HG02763 (cell line): ENCODE measurements at regions not wholly inside any gene's neighbourhood (a gene's known extent, or its start where the extent isn't known, plus 50 kb on each side); places are given as distances from the start of the nearest gene placed in this dataset.
"Not testable (repeated sequence)": the region's sequence is repeated elsewhere in the genome, so short reads cannot be mapped to it uniquely, and the experiment has no call there.

Experiments
- ATAC-seq: cut with Tn5 transposase; IDR thresholded peaks from one replicate; pipeline ENCODE4 v1.9.1; 2021; ENCODE audit warnings: mild to moderate bottlenecking, moderate library complexity; ENCODE audit not compliant: unreplicated experiment

DNA sequence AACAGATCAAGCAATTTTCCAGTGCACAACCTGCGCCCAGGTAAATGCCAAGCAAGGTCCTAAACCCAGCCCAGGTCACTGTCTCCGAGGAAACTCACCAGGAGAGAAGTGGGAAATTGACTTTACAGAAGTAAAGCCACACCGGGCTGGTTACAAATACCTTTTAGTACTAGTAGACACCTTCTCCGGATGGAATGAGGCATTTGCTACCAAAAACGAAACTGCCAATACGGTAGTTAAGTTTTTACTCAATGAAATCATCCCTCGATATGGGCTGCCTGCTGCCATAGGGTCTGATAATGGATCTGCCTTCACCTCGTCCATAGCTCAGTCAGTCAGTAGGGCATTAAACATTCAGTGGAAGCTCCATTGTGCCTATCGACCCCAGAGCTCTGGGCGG lies 459.0 kb upstream of the HTR1E start:
- ATAC-seq = not testable (repeated sequence)

- ATAC-seq = no peak
These were observed 459.7 kb upstream of the HTR1E start for GRCh38 chr6:86477500-86478148.

DNA sequence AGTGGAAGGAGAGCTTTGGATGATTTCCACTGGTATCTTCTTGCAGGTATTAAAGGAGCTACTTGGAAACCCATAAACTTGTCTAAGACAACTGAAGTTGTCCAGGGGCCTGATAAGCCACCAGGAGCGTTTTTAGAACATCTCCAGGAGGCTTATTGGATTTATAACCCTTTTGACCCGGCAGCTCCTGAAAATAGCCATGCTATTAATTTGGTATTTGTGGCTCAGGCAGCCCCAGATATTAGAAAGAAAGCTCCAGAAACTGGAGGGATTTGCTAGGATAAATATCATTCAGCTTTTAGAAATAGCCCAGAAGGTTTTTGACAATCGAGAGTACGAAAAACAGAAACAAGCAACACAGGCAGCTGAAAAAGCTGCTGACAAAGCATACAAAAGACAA lies 461.0 kb upstream of the HTR1E start:
- ATAC-seq = no peak

DNA sequence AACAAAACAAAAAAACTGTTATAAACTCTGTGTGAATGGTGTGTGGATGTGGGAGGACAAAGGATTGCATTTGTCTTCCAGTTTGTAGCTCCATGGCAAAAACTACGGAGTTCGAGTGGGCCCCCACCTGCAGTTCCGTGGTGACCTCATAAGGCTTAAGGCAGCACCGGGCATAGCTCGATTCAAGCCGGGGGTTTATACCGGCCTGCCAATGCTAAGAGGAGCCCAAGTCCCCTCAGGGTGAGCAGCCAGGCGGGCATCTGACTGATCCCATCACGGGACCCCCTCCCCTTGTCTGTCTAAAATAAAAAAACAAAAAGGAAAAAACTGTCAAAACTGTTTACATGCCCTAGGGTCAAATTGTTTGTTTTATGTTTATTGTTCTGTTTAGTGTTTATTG lies 463.2 kb upstream of the HTR1E start:
- ATAC-seq = no peak

- ATAC-seq = no peak
These were observed 465.5 kb upstream of the HTR1E start for GRCh38 chr6:86471791-86472190.

- ATAC-seq = no peak
These were observed 477.4 kb upstream of the HTR1E start for GRCh38 chr6:86459978-86460377.

GRCh38 chr6:86456821-86457220 lies 480.5 kb upstream of the HTR1E start:
- ATAC-seq = no peak

DNA sequence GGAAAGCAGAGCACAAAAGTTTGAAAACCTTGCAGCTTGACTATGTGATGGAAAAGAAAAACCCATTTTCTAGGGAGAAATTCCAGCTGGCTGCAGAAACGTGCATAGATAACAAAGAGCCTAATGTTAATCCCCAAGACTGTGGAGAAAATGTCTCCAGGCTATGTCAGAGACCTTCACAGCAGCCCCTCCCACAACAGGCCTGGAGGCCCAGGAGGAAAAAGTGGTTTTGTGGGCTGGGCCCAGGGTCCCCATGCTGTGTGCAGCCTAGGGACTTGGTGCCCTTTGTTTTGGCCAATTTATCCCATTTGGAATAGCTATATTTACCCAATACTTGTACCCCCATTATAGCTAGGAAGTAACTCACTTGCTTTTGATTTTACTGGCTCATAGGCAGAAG lies 484.1 kb upstream of the HTR1E start:
- no peak for ATAC-seq

GRCh38 chr6:86448398-86448797 lies 488.9 kb upstream of the HTR1E start:
- ATAC-seq = no peak

DNA sequence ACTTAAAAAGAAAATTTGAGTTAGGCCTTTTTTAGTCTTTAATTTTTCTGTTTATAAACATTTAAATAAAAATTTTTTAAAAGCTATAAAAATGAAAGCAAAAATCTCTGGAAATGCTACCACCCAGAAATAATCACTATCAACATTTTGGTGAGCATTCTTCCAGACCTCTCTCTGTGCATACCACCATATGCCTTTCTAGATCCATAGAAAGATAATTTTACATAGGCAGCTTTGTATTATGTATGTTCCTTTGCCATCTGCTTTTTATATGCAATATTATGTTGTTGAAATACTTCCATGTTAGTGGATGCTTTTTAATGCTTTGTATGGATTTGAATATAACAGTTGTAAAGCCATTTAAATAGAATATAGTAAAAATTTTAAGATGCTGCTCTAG lies 496.7 kb upstream of the HTR1E start:
- ATAC-seq = no peak

DNA sequence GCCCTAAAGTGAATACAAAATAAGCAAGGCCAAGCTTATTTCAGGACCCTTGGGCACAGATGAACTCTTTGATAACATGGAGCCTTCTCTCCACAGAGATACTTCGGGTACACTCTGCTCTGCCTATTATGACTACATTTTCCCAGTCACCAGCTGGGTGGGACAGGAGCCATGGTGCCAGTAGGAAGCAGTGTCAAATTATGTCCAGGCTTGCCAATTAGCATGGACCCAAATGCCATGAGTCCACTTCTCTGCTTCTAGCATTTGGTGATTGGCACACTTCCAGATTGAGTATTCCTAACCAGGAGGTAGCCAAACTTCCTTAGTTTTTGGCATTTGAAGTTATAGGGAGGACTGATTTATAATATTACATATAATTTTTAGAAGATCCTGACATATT lies 513.8 kb upstream of the HTR1E start:
- ATAC-seq = no peak

- no peak for ATAC-seq
These were observed 525.3 kb upstream of the HTR1E start for GRCh38 chr6:86412057-86412456.

DNA sequence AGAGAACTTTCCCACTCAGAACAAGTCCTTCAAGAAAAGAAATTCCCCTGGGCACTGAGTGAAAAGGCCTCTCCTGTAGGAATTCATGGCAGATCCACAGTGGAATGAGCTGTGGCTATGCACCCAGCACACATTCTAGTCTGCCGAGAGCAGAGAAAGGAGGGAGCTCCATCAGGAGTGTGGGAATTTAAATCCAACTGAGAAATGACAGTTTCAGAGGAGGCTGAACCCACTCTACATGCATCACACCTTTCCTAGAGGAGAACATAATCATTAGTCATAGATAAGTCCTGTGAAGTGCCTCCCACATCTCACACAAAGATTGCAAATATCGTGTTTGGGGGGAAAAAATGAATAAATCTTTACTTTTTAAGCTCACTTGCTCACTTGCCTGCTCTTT lies 530.2 kb upstream of the HTR1E start:
- no peak for ATAC-seq

DNA sequence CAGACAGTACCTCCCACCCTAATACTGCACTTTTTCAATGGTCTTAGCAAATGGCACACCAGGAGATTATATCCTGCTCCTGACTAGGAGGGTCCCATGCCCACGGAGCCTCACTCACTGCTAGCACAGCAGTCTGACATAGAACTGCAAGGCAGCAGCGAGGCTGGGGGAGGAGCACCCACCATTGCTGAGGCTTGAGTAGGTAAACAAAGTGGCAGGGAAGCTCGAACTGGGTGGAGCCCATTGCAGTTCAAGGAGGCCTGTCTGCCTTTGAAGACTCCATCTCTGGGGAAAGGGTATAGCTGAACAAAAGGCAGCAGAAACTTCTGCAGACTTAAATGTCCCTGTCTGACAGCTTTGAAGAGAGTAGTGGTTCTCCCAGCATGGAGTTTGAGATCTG lies 544.5 kb upstream of the HTR1E start:
- ATAC-seq = not testable (repeated sequence)

GRCh38 chr6:86380571-86381125 lies 556.7 kb upstream of the HTR1E start:
- no peak for ATAC-seq

- ATAC-seq = no peak
These were observed 579.5 kb upstream of the HTR1E start for GRCh38 chr6:86357877-86358276.

GRCh38 chr6:86355271-86355670 lies 582.1 kb upstream of the HTR1E start:
- ATAC-seq = no peak

DNA sequence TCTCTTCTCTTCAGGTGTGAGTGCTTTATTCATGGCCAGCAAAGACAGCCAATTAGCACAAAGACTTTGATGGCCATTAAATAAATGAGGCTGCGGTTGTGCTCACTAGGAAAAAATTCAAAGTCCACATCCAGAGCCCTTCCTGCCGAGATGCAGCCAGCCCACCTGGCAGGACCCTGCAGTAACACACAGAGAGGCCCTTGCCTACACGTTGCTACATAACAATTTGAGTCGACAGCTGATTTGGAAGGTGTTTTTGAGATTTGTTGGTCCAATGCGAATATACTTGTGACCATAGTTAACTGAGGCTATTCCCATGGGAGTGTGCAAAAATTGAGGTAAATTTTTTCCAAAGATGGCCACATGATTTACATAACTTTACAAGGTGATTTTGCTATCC lies 605.4 kb upstream of the HTR1E start:
- ATAC-seq = no peak

DNA sequence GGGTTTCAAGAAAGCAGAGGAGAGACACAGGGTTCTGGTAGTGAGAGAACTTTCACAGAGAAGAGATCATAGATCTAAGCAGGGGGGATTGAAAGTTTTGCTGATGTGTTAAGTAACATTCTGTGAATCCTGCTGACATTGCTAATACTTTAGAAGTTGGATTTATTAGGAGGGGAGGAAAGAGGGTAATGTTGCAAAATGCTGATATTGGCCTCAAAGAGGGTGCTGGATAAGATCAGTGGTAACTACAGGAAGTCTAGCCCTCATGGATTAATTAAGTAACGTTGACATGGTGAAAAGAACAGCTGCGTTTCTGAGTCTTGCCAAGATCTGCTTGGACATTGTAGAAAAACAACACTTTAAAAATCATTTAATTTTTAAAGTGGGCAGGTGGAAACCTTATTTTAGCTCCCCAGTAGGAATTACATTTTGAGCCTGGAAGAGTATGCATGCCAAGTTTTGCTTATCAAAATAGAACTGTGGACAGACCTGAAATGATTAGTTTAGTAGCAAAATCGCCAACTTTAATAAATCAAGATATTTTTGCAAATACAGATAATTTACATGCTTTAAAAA lies 606.0 kb upstream of the HTR1E start:
- no peak for ATAC-seq

DNA sequence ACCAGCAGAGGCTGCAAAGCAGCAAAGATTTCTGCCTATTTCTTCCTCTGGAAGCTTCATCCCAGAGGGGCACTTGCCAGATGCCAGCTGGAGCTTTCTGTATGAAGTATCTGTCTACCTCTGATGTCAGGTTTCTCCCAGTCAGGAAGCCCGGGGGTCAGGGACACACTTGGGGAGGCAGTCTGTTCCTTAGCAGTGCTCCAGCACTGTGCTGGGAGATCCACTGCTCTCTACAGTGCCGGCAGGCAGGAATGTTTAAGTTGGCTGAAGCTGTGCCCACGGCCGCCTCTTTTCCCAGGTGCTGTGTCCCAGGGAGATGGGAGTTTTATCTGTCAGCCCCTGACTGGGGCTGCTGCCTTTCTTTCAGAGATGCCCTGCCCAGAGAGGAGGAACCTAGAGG lies 631.1 kb upstream of the HTR1E start:
- ATAC-seq = no peak

DNA sequence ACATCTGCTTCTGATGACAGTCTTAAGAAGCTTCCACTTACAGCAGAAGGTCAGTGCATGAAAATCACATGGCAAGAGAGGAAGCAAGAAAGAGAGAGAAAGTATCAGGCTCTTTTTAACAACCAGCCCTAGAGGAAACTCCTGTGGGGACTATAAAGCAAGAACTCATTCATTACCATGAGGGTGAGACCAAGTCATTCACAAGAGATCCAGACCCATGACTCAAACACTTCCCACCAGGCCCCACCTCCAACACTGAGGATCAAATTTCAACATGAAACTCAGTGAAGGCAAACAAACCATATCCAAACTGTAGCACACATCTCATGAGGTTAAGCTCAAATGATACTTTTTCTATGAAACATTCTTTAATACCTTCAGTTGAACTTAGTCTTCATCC lies 643.2 kb upstream of the SYNCRIP start:
- no peak for ATAC-seq

- not testable (repeated sequence) for ATAC-seq
These were observed 642.3 kb upstream of the SYNCRIP start for GRCh38 chr6:86284809-86285480.
